HFFc6 (cell line): ENCODE measurements at regions not wholly inside any gene's neighbourhood (a gene's known extent, or its start where the extent isn't known, plus 50 kb on each side); places are given as distances from the start of the nearest gene placed in this dataset.

Source experiments
- DNase-seq: peaks from one replicate; pipeline ENCODE4 v3.0.0-alpha.2; 2018
- H3K27ac Mint-ChIP-seq: 2 replicates; pipeline ENCODE4 v1.8.0; 2020; ENCODE audit warnings: mild to moderate bottlenecking, mixed read lengths
- H3K27me3 Mint-ChIP-seq: 2 replicates; pipeline ENCODE4 v1.8.0; 2021; ENCODE audit warnings: mild to moderate bottlenecking, moderate library complexity, mixed read lengths; ENCODE audit not compliant: insufficient read depth
- H3K36me3 Mint-ChIP-seq: 2 replicates; pipeline ENCODE4 v1.8.0; 2021; ENCODE audit warnings: low read depth, mixed read lengths
- H3K4me1 Mint-ChIP-seq: 2 replicates; pipeline ENCODE4 v1.8.0; 2020; ENCODE audit warnings: low read depth, mixed read lengths
- H3K4me3 Mint-ChIP-seq: 2 replicates; pipeline ENCODE4 v1.8.0; 2020; ENCODE audit warnings: mild to moderate bottlenecking, moderate library complexity, mixed read lengths
- H3K9me3 Mint-ChIP-seq: 2 replicates; pipeline ENCODE4 v1.8.0; 2020; ENCODE audit warnings: mild to moderate bottlenecking, mixed read lengths
- TF ChIP-seq, protein P1 (sequence below): fragments of 200-600 bp; sonication (generic); IDR thresholded peaks from 2 replicates; pipeline ENCODE4 v1.5.0; 2021; ENCODE audit warnings: antibody characterized with exemption, mild to moderate bottlenecking

DNA sequence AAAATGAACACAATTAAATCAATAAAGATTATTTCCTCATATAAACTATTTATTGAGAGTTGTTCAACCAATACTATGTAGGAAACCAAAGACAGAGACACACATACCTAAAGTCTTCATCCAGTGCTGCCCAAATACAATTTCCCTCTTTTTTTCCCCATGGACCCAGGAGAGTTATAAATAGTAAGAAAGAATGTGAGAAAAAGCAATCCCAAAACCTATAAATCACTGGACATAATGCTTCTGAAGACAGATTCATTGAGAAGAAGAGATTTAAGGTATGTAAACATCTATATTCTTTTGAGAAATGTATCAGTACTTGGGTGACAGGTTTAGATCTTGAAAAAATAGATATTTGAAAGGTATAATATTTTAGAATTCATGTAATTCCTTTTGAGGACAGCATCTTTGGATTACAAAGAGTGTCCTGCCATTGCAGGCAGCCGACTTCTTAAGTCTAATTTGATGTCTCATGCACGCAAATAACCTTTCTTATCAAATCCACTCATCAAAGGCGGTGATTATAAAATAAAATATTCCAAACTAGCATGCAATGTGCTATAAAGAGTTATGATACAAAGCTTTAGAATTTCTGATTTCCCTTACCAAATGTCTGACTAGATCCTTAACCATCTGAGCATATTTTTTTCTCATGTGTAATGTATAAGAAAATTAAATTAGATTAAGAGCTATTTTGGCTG is 739.4 kb downstream of the LIG4 start:
- H3K4me3 Mint-ChIP-seq, result no peak overlapping the region
- H3K27ac Mint-ChIP-seq, result no peak overlapping the region
- H3K9me3 Mint-ChIP-seq, result peaks cover 62% of the 10 kb centered on the region
- H3K27me3 Mint-ChIP-seq, result no peaks in the 10 kb centered on the region; the same call in 1 of the 2 replicates
- H3K36me3 Mint-ChIP-seq, result no peaks in the 10 kb centered on the region
- DNase-seq, result no peak
- TF ChIP-seq, protein P1, sequence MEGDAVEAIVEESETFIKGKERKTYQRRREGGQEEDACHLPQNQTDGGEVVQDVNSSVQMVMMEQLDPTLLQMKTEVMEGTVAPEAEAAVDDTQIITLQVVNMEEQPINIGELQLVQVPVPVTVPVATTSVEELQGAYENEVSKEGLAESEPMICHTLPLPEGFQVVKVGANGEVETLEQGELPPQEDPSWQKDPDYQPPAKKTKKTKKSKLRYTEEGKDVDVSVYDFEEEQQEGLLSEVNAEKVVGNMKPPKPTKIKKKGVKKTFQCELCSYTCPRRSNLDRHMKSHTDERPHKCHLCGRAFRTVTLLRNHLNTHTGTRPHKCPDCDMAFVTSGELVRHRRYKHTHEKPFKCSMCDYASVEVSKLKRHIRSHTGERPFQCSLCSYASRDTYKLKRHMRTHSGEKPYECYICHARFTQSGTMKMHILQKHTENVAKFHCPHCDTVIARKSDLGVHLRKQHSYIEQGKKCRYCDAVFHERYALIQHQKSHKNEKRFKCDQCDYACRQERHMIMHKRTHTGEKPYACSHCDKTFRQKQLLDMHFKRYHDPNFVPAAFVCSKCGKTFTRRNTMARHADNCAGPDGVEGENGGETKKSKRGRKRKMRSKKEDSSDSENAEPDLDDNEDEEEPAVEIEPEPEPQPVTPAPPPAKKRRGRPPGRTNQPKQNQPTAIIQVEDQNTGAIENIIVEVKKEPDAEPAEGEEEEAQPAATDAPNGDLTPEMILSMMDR, result no peak
- no peaks in the 10 kb centered on the region for H3K4me1 Mint-ChIP-seq

DNA sequence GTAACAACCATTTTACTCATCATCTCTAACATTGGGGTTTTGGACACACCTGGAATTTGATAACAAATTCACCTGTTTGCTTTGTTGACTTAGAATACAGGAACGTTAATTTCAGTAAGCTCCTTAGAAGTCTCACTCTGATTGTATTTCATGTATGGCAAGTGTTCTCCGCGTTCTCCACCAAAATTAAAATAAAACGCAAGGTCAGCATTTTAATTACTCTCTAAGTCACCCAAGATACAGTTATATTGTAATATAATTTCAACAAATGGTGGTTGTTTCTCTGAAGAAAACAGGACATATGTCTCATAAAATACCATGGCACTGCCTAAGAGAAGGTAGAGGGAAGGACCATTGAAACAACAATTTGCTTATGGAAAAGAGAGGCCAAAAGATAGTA is 742.1 kb downstream of the LIG4 start:
- no peak for DNase-seq
- Mint-ChIP-seq H3K27me3 (no peaks in the 10 kb centered on the region; the same call in 1 of the 2 replicates), H3K27ac (no peak overlapping the region), H3K4me1 (no peaks in the 10 kb centered on the region), H3K4me3 (no peak overlapping the region), H3K9me3 (peaks cover 58% of the 10 kb centered on the region), H3K36me3 (no peaks in the 10 kb centered on the region)
- TF ChIP-seq, protein P1, result no peak

DNA sequence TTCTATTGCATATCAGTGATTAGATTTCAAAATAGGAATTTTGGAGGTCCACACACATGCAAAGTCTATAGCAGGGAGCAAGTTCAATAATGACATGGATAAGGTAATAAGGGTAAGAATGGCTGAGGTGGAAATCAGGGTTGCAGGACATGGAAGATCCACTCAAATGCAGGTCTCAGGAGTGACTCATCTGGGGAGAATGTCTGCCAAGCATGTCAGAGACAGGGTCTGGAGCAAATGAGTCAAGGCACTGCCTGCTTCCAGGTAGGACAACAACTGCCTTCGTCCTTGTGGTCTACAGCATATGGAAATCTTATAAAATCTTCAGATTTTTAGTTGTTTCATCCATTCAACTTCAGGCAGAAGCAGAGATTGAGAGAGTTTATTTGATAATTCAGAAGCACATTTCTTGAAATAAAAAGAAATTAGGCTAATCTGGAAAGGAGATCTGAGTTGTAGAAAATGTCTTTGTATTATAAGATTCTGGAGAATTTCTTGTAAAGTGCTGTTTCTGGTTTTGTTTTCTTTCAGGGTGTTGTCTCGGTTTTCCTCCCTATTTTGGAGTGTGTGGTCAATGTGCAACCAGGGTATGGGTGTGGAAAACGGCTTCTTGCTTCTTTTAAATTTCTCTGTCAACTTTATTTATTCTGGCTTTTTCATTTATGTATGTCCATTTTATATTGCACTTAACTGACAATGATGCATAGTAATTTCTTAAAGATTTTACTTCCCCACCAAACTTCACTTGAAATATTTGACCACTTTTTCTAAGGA is 748.8 kb downstream of the LIG4 start:
- H3K36me3 Mint-ChIP-seq, result no peaks in the 10 kb centered on the region
- TF ChIP-seq, protein P1, result no peak
- no peak for DNase-seq
- no peak overlapping the region for H3K4me3 Mint-ChIP-seq
- H3K9me3 Mint-ChIP-seq, result peaks cover 45% of the 10 kb centered on the region
- H3K27ac Mint-ChIP-seq, result no peak overlapping the region
- no peaks in the 10 kb centered on the region for H3K4me1 Mint-ChIP-seq
- H3K27me3 Mint-ChIP-seq, result no peaks in the 10 kb centered on the region; the same call in 1 of the 2 replicates

DNA sequence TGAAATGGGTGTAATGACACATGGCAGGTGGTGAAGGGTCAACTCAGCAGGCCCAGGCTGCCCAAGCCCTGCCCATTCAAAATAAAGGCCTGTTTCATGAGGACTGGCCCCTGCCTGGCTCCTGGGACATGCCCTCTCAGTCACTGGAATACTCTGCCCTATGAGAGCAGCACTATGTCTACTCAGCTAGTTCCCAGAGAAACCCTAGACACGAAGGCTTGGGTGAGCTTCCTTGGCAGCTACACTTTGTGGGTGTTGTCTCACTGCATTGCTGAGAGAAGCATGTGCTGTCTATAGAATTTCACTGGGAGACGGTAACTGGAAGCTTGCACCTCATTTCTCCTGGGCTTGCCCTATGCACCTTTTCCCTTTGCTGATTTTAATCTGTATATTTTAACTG is 752.8 kb downstream of the LIG4 start:
- Mint-ChIP-seq H3K4me3 (no peak overlapping the region), H3K4me1 (no peaks in the 10 kb centered on the region), H3K9me3 (peaks cover 53% of the 10 kb centered on the region), H3K27ac (no peak overlapping the region), H3K36me3 (no peaks in the 10 kb centered on the region), H3K27me3 (no peaks in the 10 kb centered on the region; the same call in 1 of the 2 replicates)
- DNase-seq, result no peak
- TF ChIP-seq, protein P1, result no peak

DNA sequence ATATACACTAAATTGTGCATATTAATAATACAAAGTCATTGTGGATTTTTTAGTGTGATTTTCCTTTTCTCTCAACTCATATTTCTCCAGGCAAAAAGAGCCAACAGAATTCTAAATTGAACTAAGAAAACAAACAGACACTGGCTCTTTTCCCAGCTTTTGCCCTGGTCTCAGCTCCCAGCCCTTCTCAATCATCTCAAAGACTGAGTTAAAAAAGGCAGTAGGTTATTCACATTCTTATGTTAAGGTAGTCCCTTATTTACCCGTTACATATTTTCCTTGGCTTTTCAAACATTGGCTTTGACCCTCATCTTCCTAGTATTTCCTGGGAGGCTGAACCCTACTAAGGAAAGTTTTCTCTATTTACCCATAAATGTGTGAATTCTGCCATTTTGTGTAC is 753.6 kb downstream of the LIG4 start:
- H3K9me3 Mint-ChIP-seq, result peaks cover 47% of the 10 kb centered on the region
- no peak overlapping the region for H3K4me3 Mint-ChIP-seq
- H3K27me3 Mint-ChIP-seq, result no peaks in the 10 kb centered on the region; the same call in 1 of the 2 replicates
- no peak for DNase-seq
- TF ChIP-seq, protein P1, result no peak
- H3K36me3 Mint-ChIP-seq, result no peaks in the 10 kb centered on the region
- H3K27ac Mint-ChIP-seq, result no peak overlapping the region
- no peaks in the 10 kb centered on the region for H3K4me1 Mint-ChIP-seq
